ENCODE measurements at regions not wholly inside any gene's neighbourhood (a gene's known extent, or its start where the extent isn't known, plus 50 kb on each side); places are given as distances from the start of the nearest gene placed in this dataset.

- ChIA-PET CTCF (no interaction called here), POLR2A (ENCODE audit: low non-redundant PET) (no interaction called here)
- H3K27ac ChIP-seq = no peak overlapping the region
- TF ChIP-seq CTCF (conservative IDR thresholded peaks at IDR 0.05; ENCODE audit: low read depth) = no peak
- DNase-seq (ENCODE audit: low spot score) = no peak
These were observed 221.6 kb upstream of the ATP10A start for GRCh38 chr15:26084771-26085170.

GRCh38 chr15:26083896-26084295 is 220.8 kb upstream of the ATP10A start:
- no peak for DNase-seq (ENCODE audit: low spot score)
- POLR2A ChIA-PET (ENCODE audit: low non-redundant PET) = no interaction called here
- CTCF ChIA-PET = no interaction called here
- no peak overlapping the region for H3K27ac ChIP-seq
- no peak for TF ChIP-seq CTCF (conservative IDR thresholded peaks at IDR 0.05; ENCODE audit: low read depth)

- TF ChIP-seq CTCF (conservative IDR thresholded peaks at IDR 0.05; ENCODE audit: low read depth) = no peak
- no peak overlapping the region for H3K27ac ChIP-seq
- ChIA-PET CTCF (no interaction called here), POLR2A (ENCODE audit: low non-redundant PET) (no interaction called here)
- DNase-seq (ENCODE audit: low spot score) = no peak
These were observed 220.3 kb upstream of the ATP10A start for GRCh38 chr15:26083457-26083856.

GRCh38 chr15:26082221-26083109 is 219.3 kb upstream of the ATP10A start:
- ChIA-PET POLR2A (ENCODE audit: low non-redundant PET) (no interaction called here), CTCF (interaction anchor here (0.6 kb wide), 2 partner anchors 10 to 60 kb away, joined by 3 to 4 read pairs; no protein-coding TSS in a partner anchor)
- peak; percentile 98 for DNase-seq (ENCODE audit: low spot score)
- TF ChIP-seq CTCF (conservative IDR thresholded peaks at IDR 0.05; ENCODE audit: low read depth) = no peak
- peak overlapping the region; percentile 91 for H3K27ac ChIP-seq

GRCh38 chr15:26081758-26082220 is 218.7 kb upstream of the ATP10A start:
- DNase-seq (ENCODE audit: low spot score) = no peak
- H3K27ac ChIP-seq = no peak overlapping the region
- CTCF ChIA-PET = no interaction called here
- TF ChIP-seq CTCF (conservative IDR thresholded peaks at IDR 0.05; ENCODE audit: low read depth) = no peak
- POLR2A ChIA-PET (ENCODE audit: low non-redundant PET) = no interaction called here

- DNase-seq (ENCODE audit: low spot score) = no peak
- ChIA-PET CTCF (no interaction called here), POLR2A (ENCODE audit: low non-redundant PET) (no interaction called here)
- no peak for TF ChIP-seq CTCF (conservative IDR thresholded peaks at IDR 0.05; ENCODE audit: low read depth)
- H3K27ac ChIP-seq = no peak overlapping the region
These were observed 212.6 kb upstream of the ATP10A start for GRCh38 chr15:26075770-26076169.
